ENCODE measurements at regions not wholly inside any gene's neighbourhood (a gene's known extent, or its start where the extent isn't known, plus 50 kb on each side); places are given as distances from the start of the nearest gene placed in this dataset.

- Histone ChIP-seq H3K79me1 (ENCODE audit: insufficient read depth, low read depth, low read length, poor library complexity, severe bottlenecking) (no peaks in the 10 kb centered on the region), H2BK120ac (ENCODE audit: low read depth, low read length, poor library complexity, severe bottlenecking) (no peak overlapping the region), H3K9me3 (ENCODE audit: control insufficient read depth, low read depth, low read length) (no peaks in the 10 kb centered on the region), H3K4me1 (ENCODE audit: insufficient read depth, low read length) (no peaks in the 10 kb centered on the region), H3K79me2 (ENCODE audit: insufficient read depth, low read length) (no peaks in the 10 kb centered on the region), H2AFZ (ENCODE audit: low read length) (no peak overlapping the region), H3K18ac (ENCODE audit: insufficient read length, low read depth, low read length) (no peak overlapping the region), H3K23ac (ENCODE audit: insufficient read length, low read depth, low read length) (no peak overlapping the region), H3K4ac (ENCODE audit: low read depth, low read length) (no peak overlapping the region), H4K8ac (replicated peaks; ENCODE audit: insufficient read length, low read depth, low read length) (no peak overlapping the region), H4K91ac (ENCODE audit: insufficient read length, low read depth, low read length) (no peak overlapping the region), H2BK20ac (ENCODE audit: low read depth, low read length, poor library complexity, severe bottlenecking) (no peak overlapping the region), H3K56ac (ENCODE audit: insufficient read length, low read depth, low read length) (no peak overlapping the region), H3K27ac (ENCODE audit: insufficient read length, low read depth, low read length) (no peak overlapping the region), H3K4me2 (ENCODE audit: insufficient read depth, insufficient read length, low read length) (no peak overlapping the region), H3K27me3 (ENCODE audit: insufficient read depth, low read length) (no peaks in the 10 kb centered on the region), H3K14ac (ENCODE audit: insufficient read depth, low read length) (no peak overlapping the region), H2BK5ac (ENCODE audit: insufficient read length, low read length) (no peak overlapping the region), H2BK15ac (ENCODE audit: low read depth, low read length) (no peak overlapping the region), H4K20me1 (ENCODE audit: control insufficient read depth, insufficient read depth, insufficient read length) (no peaks in the 10 kb centered on the region), H2BK12ac (ENCODE audit: insufficient read length, low read depth, low read length) (no peak overlapping the region), H2AK5ac (ENCODE audit: insufficient read length, low read length) (no peak overlapping the region), H4K5ac (ENCODE audit: insufficient read length, low read depth, low read length) (no peak overlapping the region), H3K23me2 (ENCODE audit: insufficient read length, low read depth, low read length, poor library complexity, severe bottlenecking) (no peaks in the 10 kb centered on the region), H3T11ph (ENCODE audit: low read length) (no peak overlapping the region), H3K9ac (ENCODE audit: extremely low read depth, insufficient read length, low read length) (no peak overlapping the region)
- Mint-ChIP-seq H3K27me3 (ENCODE audit: low read depth) (no peaks in the 10 kb centered on the region), H3K4me3 (no peak overlapping the region), H3K9me3 (peaks cover 2 to 3% of the 10 kb centered on the region in 2 experiments; a peak in 2 of 5 replicates), H3K27ac (0 out of 7 replicates have a peak overlapping the region, but pooled peaks of 1 of the 3 experiments have one; percentile 9), H3K4me1 (peaks cover 0 to 2% of the 10 kb centered on the region in 2 experiments; a peak in 1 of 4 replicates), H3K36me3 (ENCODE audit: insufficient read depth in 1 of 3, low read depth in 3 of 3) (no peaks in the 10 kb centered on the region; a peak in 1 of 7 replicates)
- TF ChIP-seq CTCF (conservative IDR thresholded peaks at IDR 0.05) = no peak
- no peak for DNase-seq
- WGBS (ENCODE audit: extremely low coverage, insufficient read length, low lambda C conversion rate) = no CpG with 5 or more reads among the region's 1 CpG
Measured at GRCh38 chr12:90428465-90428864, 526.5 kb downstream of the CCER1 start.

Measured in H9 (cell line).